ENCODE measurements at regions not wholly inside any gene's neighbourhood (a gene's known extent, or its start where the extent isn't known, plus 50 kb on each side); places are given as distances from the start of the nearest gene placed in this dataset.
A peak's percentile ranks its signal among the peaks of the same experiment; 100 is the strongest.
"Not testable (repeated sequence)": the region's sequence is repeated elsewhere in the genome, so short reads cannot be mapped to it uniquely, and the experiment has no call there.

- DNase-seq: peak; percentile 55
Observed at GRCh38 chr12:19572920-19573558, 133.7 kb downstream of the AEBP2 start.

DNA sequence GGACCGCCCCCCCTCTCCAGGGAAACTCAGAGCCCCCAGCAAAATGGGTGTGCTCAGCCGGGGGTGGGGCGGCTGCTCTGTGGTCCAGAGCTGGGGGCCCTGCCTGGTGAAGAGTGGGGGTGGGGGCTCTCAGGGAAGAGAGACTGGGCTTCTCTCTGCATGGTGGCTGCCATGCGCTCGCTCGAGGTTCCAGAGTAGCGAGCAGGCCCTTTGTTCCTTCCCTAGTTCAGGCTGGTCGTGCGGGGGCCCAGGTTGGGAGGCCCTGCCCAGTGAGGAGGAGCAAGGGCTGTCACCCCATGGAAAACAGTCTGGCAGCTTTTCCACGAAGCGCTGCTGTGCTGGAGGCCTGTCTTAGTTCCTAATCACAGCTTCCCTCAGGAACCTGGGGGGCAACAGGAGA is 134.6 kb downstream of the AEBP2 start:
- no peak for DNase-seq

- no peak for DNase-seq
Observed at GRCh38 chr12:19574601-19575000, 135.3 kb downstream of the AEBP2 start.

- DNase-seq: no peak
Observed at GRCh38 chr12:19575337-19576243, 136.3 kb downstream of the AEBP2 start.

DNA sequence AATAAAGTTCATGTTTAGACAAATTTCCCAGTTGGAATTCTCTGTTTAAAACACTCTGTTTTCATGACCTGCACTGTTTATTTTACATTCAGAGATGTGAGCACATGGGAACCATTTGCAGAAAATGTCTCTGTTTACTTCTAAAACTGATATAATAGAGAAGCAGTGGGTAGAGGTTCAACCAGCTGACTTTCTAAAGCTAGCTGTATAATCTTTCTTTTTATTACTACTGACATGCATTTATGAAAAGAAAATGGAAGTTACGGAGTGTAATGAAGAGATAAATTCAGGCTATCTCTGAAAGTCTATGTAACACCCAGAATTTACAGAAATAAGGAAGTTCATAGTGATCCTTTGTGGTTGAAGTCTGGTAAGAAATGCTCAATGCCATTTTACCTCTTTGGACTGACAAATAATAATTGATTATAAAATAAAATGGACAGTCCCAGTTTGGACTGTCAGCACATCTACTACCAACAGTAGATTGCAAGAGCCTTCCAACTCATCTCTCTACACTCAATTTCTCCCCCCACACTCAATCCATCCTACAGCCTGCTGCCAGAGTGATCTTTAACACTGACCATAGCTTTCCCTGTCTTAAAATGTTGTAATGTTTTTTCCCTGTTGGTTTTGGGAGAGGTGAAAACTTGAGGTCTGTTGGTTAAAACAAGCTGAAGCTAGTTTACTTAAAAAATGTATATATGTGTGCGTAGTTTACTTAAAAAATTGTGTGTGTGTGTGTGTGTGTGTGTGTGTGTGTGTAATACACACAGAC is 137.4 kb downstream of the AEBP2 start:
- DNase-seq: no peak

GRCh38 chr12:19577281-19577530 is 137.9 kb downstream of the AEBP2 start:
- DNase-seq: no peak

DNA sequence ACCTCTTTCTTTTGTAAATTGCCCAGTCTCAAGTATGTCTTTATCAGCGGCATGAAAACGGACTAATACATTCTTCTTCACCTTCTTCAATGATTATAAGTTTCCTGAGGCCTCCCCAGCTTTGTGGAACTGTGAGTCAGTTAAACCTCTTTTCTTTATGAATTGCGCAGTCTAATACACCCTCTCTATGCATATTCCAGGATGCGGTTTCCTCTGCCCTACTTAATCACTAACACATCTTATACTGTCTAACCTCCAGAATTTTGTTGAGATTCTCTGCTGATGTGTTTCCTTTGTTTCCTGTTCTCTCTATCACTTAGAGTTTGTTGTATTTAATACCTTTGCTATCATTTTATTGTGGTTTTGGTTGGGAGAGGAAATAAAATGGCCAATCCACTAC is 145.4 kb downstream of the AEBP2 start:
- no peak for DNase-seq

DNA sequence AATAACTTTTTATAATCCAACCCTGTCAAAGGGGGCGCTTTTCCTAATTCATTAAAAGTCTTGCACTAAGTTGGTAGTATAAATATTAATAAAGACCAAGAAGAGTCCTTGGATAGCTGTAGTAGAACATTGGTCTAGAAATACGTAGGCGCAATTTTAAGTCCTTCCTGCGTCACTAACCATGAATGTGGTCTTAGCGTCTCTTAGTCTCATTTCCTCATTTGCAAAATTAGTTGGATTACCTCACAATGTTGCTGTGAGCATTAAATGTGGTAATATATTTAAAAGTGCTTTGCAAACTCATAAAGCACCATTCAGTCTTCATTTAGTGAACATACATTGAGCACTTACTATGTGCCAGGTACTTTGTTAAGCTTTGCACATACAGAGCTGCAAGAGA is 149.7 kb downstream of the AEBP2 start:
- DNase-seq: no peak

DNA sequence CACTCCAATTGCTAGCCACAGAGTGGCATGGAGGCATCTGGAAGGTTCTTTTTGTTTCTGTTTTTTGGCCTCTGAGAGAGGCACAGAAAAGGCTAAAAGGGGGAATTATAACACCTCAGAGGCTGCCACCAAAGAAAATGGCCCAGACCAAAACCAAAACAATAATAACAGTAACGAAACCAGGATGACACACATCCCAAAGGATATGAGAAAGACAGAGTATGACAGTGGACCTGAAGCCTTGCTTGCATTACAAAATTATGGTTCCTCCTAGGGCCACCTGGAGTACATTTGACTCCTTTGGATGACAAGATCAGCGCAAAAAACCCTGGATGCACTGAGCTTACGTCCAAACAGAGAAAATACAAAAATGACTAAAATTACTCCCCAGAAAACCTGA is 152.7 kb downstream of the AEBP2 start:
- DNase-seq: peak; percentile 1

- DNase-seq: no peak
Observed at GRCh38 chr12:19596434-19597166, 157.3 kb downstream of the AEBP2 start.

GRCh38 chr12:19597167-19598026 is 158.1 kb downstream of the AEBP2 start:
- no peak for DNase-seq

DNA sequence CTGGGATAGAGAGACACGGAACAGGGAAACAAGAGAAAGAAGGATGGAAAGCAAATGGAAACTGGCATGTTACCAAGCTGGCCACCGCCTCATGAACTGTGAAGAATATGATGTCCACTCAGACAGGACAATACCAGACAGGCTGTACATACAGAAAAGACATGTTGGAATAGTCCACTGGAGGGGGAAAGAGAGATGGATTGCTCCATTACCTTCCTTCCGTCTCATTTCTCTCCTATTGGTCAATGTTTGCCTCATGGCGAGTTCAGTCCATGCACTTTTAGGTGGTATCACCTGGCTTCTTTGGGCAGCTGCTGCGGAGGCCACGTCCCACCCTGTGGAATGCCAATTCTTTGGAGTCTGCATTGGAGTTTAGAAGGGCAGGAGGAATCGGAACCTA is 166.4 kb downstream of the AEBP2 start:
- DNase-seq: no peak

- no peak for DNase-seq
Observed at GRCh38 chr12:19608039-19608438, 168.7 kb downstream of the AEBP2 start.

- DNase-seq: no peak
Observed at GRCh38 chr12:19613051-19613535, 173.8 kb downstream of the AEBP2 start.

GRCh38 chr12:19614601-19615383 is 175.5 kb downstream of the AEBP2 start:
- no peak for DNase-seq

GRCh38 chr12:19615384-19615725 is 176.1 kb downstream of the AEBP2 start:
- no peak for DNase-seq

- no peak for DNase-seq
Observed at GRCh38 chr12:19616781-19617180, 177.5 kb downstream of the AEBP2 start.

GRCh38 chr12:19620222-19620621 is 180.9 kb downstream of the AEBP2 start:
- DNase-seq: no peak

DNA sequence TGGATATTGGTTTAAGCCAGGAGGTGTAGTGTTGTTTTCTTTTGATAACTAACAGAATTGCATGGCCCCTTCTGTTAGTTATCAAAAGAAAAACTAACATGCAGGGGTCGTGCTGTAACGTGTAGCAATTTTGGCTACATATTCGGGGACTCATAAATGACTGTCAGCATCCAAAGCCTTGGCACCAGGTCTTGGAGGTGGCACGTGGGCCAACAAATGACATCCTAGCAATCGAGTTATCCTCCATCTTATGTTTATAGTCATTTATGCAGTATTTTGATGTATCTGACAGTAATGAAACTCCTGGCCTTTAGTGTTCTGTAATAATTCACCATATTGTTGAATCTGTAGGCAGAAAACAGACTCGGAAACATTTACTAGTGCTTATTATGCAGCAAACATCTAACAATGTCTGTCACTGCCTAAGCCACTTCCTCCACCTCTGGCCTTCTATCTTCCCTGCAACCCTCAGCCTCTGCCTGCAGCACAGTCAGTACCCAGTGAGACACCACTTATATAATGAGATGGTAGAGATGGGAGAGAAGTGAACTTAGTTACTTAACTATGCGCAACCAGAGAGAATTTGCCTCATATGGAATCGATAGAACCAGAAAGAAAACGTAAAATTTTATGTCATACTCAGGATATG is 184.6 kb downstream of the AEBP2 start:
- no peak for DNase-seq

- no peak for DNase-seq
Observed at GRCh38 chr12:19624491-19624890, 185.2 kb downstream of the AEBP2 start.

GRCh38 chr12:19625551-19625950 is 186.3 kb downstream of the AEBP2 start:
- DNase-seq: not testable (repeated sequence)
